Aorta (tissue), 5 donors: ENCODE measurements at regions not wholly inside any gene's neighbourhood (a gene's known extent, or its start where the extent isn't known, plus 50 kb on each side); places are given as distances from the start of the nearest gene placed in this dataset.

ENCODE experiments used
- ATAC-seq: fragments of 200-7000 bp; cut with Tn5 transposase; one replicate; pipeline ENCODE4 v1.9.1; 2022; ENCODE audit warnings: moderate library complexity; ENCODE audit not compliant: low FRiP score
- DNase-seq, 2 donors: peaks; one replicate each; pipeline ENCODE4 v3.0.0-alpha.2; 2020
- H3K27ac ChIP-seq, 2 donors: one replicate each; pipeline ENCODE4 v1.5.1; 2013; ENCODE audit warnings: low read length in 2 of 2, mild to moderate bottlenecking in 2 of 2, moderate library complexity in 2 of 2, control low read depth in 1 of 2, inconsistent platforms in 1 of 2, low read depth in 1 of 2
- H3K27me3 ChIP-seq, 2 donors: one replicate each; pipeline ENCODE4 v1.6.1; 2013; ENCODE audit warnings: control low read depth in 1 of 2, low read length in 1 of 2, mild to moderate bottlenecking in 1 of 2, moderate library complexity in 1 of 2; ENCODE audit not compliant: insufficient read depth in 2 of 2, control insufficient read depth in 1 of 2
- H3K36me3 ChIP-seq, 2 donors: one replicate each; pipeline ENCODE4 v1.6.1; 2013; ENCODE audit warnings: control low read depth in 1 of 2, low read length in 1 of 2, mild to moderate bottlenecking in 1 of 2; ENCODE audit not compliant: insufficient read depth in 2 of 2, control insufficient read depth in 1 of 2
- H3K4me1 ChIP-seq, 2 donors: one replicate each; pipeline ENCODE4 v1.6.1; 2013; ENCODE audit warnings: low read length in 2 of 2, control low read depth in 1 of 2, mild to moderate bottlenecking in 1 of 2, moderate library complexity in 1 of 2; ENCODE audit not compliant: insufficient read depth in 2 of 2, control insufficient read depth in 1 of 2
- H3K4me3 ChIP-seq, 2 donors: one replicate each; pipeline ENCODE4 v1.5.1; 2013; ENCODE audit warnings: low read length in 2 of 2, control low read depth in 1 of 2, mild to moderate bottlenecking in 1 of 2
- H3K9me3 ChIP-seq: one replicate; pipeline ENCODE4 v1.6.1; 2013; ENCODE audit warnings: mild to moderate bottlenecking, low read length; ENCODE audit not compliant: control insufficient read depth
- WGBS, 2 donors: extraction: QIAGEN DNeasy Blood & Tissue Kit; methylation state at CpG; one replicate each; pipeline ENCODE4 v1.1.7; 2013; 5-methylcytosine and 5-hydroxymethylcytosine counted together
- intact Hi-C, 2 donors: fragments of 100-400 bp; cut with DNase I; formaldehyde crosslinking; loops; one replicate each; pipeline versions ENCODE4 v1.14.2 to v1.15.0; 2022
- donor health status: healthy with polysubstance abuse.
- donor health status: Bipolar disorder and iron deficiency.
- donor health status: DM: no; HTN: no; CAD: no.
- donor health status: DM: no; HTN: no; CAD: no.
- donor health status: DM: yes; HTN: yes; CAD: no.

DNA sequence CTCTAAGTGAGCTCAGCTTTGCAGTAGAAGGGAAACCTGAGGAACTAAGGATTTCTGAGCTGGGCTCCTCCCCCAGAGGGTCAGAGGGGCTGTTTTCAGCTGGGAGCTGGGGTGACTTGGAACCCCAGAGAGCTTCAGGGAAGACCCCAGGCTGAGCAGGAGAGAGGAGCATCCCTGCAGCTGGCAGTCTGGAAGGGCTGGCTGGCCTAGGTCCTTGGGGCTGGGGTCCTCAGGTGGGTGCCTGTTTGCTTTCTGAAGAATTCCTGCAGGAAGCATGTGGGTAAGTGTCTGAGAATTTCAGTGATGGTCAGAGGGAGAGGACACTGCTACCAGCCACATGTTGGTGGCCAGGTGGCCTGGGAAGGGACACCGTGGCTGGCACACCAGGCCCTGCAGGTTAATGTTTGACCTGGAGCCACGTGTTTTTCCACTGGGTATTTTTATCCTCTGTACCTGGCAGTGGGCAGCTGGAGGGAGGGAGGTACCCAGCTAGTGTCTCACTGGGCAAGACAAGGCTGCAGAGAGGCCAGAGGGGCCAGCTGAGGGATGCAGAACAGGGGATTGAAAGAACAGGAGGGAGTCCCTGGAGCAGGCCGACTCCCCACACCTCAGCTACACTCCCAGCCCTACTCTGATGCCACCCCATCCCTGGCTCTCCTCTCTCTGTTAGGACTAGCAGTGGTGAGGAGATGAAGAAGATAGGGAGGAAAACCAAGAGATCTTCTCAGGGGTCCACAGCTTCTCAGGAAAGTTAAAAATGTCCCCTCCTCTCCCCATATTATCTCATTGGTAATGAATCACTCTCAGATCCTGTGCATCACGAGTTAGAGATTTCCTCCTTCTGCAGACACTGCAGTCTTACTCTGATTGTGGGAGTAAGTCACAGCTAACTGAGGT lies 143.6 kb downstream of the VEGFA start:
- DNase-seq (no peak), ATAC-seq (no peak)
- no peaks in the 10 kb centered on the region for H3K4me1 ChIP-seq
- no peaks in the 10 kb centered on the region for H3K9me3 ChIP-seq
- no peaks in the 10 kb centered on the region for H3K36me3 ChIP-seq
- intact Hi-C loops: no loop called here
- H3K27me3 ChIP-seq: no peaks in the 10 kb centered on the region
- H3K27ac ChIP-seq: no peak overlapping the region
- no peak overlapping the region for H3K4me3 ChIP-seq
- 79 to 86% methylated on average over 4 of the region's 4 CpGs for WGBS, 2 donors

GRCh38 chr6:43912598-43913371 lies 142.8 kb downstream of the VEGFA start:
- Histone ChIP-seq H3K9me3 (no peaks in the 10 kb centered on the region), H3K27ac (no peak overlapping the region), H3K4me1 (no peaks in the 10 kb centered on the region), H3K4me3 (no peak overlapping the region), H3K36me3 (no peaks in the 10 kb centered on the region), H3K27me3 (no peaks in the 10 kb centered on the region)
- no peak for ATAC-seq
- WGBS, 2 donors: 88% methylated on average over 14 of the region's 14 CpGs
- no peak for DNase-seq
- intact Hi-C loops: no loop called here

- intact Hi-C loops: no loop called here
- no peaks in the 10 kb centered on the region for H3K4me1 ChIP-seq
- no peaks in the 10 kb centered on the region for H3K9me3 ChIP-seq
- H3K36me3 ChIP-seq: no peaks in the 10 kb centered on the region
- H3K27me3 ChIP-seq: no peaks in the 10 kb centered on the region
- no peak for ATAC-seq
- whole genome bisulfite sequencing, 2 donors: 91 to 92% methylated on average over 7 of the region's 7 CpGs
- no peak for DNase-seq
- H3K27ac ChIP-seq: no peak overlapping the region
- no peak overlapping the region for H3K4me3 ChIP-seq
Observed at GRCh38 chr6:43912116-43912577, 142.1 kb downstream of the VEGFA start.

DNA sequence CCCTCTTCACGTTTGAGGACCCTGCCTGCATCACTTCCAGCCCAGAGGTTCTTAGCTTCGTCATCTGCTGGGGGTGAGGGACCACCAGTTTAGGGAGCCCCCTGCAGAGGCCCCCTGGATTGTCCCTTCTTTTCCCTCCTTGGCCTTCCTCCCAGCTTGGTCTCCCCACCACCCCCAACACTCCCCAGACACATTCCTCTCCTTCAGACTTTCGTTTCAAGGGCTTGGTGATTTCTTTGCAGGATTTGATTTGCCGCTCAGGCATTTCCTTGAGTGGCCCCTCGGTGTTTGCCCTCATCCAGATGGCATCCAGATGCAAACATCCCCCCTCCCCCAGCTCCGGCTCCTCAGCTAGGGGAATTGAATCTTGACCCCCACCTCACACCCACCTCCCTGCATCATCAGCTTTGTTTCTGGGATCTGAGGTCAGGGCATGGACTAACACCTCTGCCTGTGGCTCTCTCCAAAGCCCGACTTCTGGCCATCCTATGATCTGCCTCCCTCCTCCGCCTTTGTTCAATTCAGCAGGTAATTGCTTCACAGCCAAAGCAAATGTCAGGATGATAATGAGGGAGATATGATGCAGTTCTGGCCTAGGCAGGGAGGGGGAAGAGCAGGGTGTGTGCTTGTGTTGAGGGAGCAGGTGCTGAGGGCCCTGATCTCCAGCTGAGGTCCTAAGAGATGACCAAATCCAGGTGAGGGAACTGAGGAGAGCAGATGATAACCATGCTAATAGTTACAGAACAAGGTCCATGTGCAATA lies 141.5 kb downstream of the VEGFA start:
- ATAC-seq (no peak), DNase-seq (no peak)
- 76 to 85% methylated on average over 8 of the region's 8 CpGs for WGBS, 2 donors
- Histone ChIP-seq H3K9me3 (no peaks in the 10 kb centered on the region), H3K36me3 (no peaks in the 10 kb centered on the region), H3K4me3 (no peak overlapping the region), H3K27ac (no peak overlapping the region), H3K4me1 (no peaks in the 10 kb centered on the region), H3K27me3 (no peaks in the 10 kb centered on the region)
- intact Hi-C loops: no loop called here

DNA sequence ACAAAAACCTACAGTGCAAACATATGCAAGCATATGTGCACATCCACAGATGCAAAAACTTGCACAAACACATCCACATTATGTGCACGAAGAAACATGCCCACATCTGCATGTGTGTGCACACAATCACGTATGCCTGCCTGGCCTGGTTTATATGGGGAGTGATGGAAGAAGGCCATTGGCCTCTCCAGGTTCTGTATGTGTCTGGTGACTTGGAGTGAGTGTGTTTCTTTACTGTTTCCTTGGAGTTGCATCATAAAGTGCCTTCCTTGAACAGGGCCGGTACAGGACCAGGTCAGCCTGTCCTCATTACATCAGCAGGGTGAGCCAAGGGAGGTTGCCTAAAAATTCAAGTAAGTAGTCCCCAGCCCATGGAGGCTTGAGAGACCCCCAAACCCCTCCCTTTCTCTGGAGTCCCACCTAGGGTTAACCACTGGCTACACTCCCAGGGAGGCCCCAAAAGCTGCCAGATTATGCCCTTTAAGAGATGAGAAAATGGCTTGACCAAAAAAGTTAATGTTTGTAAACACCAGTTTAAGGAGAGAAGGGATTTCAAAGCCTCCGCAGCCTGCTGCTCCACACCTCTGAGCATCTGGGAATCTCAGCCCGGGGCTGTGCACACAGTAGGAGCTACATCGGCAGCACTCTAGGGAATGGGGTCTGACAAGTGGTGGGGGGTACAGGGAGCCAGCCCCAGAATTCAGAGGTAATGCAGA lies 140.8 kb downstream of the VEGFA start:
- H3K4me1 ChIP-seq: no peaks in the 10 kb centered on the region
- H3K9me3 ChIP-seq: no peaks in the 10 kb centered on the region
- no peak overlapping the region for H3K4me3 ChIP-seq
- no peaks in the 10 kb centered on the region for H3K27me3 ChIP-seq
- DNase-seq: no peak
- ATAC-seq: no peak
- intact Hi-C loops: no loop called here
- H3K36me3 ChIP-seq: no peaks in the 10 kb centered on the region
- 70 to 77% methylated on average over 6 of the region's 6 CpGs for WGBS, 2 donors
- H3K27ac ChIP-seq: no peak overlapping the region

GRCh38 chr6:43910149-43910637 lies 140.2 kb downstream of the VEGFA start:
- WGBS, 2 donors: 94 to 95% methylated on average over 1 of the region's 1 CpG
- H3K36me3 ChIP-seq: no peaks in the 10 kb centered on the region
- intact Hi-C loops: no loop called here
- no peak overlapping the region for H3K27ac ChIP-seq
- DNase-seq: no peak
- no peaks in the 10 kb centered on the region for H3K4me1 ChIP-seq
- no peaks in the 10 kb centered on the region for H3K9me3 ChIP-seq
- ATAC-seq: no peak
- H3K27me3 ChIP-seq: no peaks in the 10 kb centered on the region
- no peak overlapping the region for H3K4me3 ChIP-seq

DNA sequence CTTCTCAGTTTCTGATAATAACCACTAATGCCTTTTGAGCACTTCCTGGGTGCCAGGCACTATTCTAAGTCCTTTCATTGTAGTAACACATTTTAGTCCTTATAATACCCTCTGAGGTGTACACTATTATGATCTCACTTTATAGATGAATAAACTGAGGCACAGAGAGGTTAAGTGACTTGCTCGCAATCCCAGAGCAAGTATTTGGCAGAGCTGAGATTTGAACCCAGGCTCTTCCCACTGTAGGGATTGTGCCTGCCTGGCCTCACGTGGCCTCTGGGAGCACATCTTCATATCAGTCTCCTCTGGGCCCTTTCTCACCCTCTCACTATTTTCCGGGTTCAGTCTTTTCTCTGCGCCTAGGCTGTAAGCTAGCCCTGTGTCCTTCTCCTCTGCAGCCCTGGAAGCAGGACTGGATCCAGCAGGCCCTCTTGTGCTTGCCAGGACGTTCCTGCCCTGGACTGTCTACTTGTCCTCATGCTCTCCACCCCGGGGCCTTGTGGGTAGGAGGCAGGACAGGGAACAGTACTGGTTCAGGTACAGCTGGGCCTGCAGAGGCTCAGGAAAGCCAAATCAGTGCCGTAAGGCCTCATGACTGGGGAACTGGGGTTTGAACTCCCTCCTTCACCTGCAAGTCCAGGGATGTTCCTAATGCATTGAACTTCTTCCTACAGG lies 139.6 kb downstream of the VEGFA start:
- intact Hi-C loops: no loop called here
- no peaks in the 10 kb centered on the region for H3K36me3 ChIP-seq
- no peaks in the 10 kb centered on the region for H3K4me1 ChIP-seq
- no peak overlapping the region for H3K4me3 ChIP-seq
- no peak overlapping the region for H3K27ac ChIP-seq
- ATAC-seq: no peak
- DNase-seq: no peak
- no peaks in the 10 kb centered on the region for H3K27me3 ChIP-seq
- 74 to 79% methylated on average over 7 of the region's 7 CpGs for WGBS, 2 donors
- H3K9me3 ChIP-seq: no peaks in the 10 kb centered on the region
